ENCODE measurements at regions not wholly inside any gene's neighbourhood (a gene's known extent, or its start where the extent isn't known, plus 50 kb on each side); places are given as distances from the start of the nearest gene placed in this dataset.

DNA sequence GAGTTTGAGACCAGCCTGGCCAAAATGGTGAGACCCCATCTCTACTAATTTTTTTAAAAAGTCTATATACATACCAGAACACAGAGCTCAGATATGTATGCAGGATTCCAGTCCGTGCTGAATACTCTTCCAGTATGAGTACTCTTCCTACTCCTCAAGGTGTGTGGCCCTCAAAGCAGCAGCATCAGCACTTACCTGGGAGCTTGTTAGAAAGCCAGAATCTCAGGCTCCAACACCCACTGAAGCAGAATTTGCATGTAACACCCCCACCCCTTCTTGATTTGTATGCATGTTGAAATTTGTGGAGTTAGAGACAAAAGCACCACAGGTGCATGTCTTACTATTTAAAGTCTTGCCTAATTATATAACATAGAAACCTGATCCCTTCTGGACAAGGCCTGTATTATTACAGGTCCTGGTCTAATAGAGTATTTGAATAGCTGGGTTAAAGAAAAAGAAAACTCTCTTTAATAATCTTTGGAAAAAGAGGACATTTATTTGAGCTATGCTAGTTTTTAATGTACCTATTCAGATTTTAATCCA lies 50.3 kb upstream of the NFE2L2 start:
- peaks cover 3% of the 10 kb centered on the region for H3K9me3 Mint-ChIP-seq
- H3K36me3 Mint-ChIP-seq (ENCODE audit: low read depth), result peaks cover 6% of the 10 kb centered on the region
- ChIA-PET POLR2A (interaction anchor here (0.9 to 1.4 kb wide), 3 partner anchors 51 to 150 kb away, joined by 3 read pairs; no protein-coding TSS in a partner anchor), CTCF (interaction anchor here (0.9 to 2.7 kb wide), 7 partner anchors 8 to 150 kb away, joined by 3 to 24 read pairs (median 4); no protein-coding TSS in a partner anchor)
- H3K4me3 Mint-ChIP-seq, result no peak overlapping the region
- H3K4me1 Mint-ChIP-seq (ENCODE audit: low read depth), result peaks cover 13% of the 10 kb centered on the region
- TF ChIP-seq, protein P1, sequence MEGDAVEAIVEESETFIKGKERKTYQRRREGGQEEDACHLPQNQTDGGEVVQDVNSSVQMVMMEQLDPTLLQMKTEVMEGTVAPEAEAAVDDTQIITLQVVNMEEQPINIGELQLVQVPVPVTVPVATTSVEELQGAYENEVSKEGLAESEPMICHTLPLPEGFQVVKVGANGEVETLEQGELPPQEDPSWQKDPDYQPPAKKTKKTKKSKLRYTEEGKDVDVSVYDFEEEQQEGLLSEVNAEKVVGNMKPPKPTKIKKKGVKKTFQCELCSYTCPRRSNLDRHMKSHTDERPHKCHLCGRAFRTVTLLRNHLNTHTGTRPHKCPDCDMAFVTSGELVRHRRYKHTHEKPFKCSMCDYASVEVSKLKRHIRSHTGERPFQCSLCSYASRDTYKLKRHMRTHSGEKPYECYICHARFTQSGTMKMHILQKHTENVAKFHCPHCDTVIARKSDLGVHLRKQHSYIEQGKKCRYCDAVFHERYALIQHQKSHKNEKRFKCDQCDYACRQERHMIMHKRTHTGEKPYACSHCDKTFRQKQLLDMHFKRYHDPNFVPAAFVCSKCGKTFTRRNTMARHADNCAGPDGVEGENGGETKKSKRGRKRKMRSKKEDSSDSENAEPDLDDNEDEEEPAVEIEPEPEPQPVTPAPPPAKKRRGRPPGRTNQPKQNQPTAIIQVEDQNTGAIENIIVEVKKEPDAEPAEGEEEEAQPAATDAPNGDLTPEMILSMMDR (IDR thresholded peaks at IDR 0.05), result no peak
- no peak for ATAC-seq
- intact Hi-C loops (cut with micrococcal nuclease), result no loop called here
- no peak overlapping the region for H3K27ac Mint-ChIP-seq
- no peaks in the 10 kb centered on the region for H3K27me3 Mint-ChIP-seq
- no peak for DNase-seq

DNA sequence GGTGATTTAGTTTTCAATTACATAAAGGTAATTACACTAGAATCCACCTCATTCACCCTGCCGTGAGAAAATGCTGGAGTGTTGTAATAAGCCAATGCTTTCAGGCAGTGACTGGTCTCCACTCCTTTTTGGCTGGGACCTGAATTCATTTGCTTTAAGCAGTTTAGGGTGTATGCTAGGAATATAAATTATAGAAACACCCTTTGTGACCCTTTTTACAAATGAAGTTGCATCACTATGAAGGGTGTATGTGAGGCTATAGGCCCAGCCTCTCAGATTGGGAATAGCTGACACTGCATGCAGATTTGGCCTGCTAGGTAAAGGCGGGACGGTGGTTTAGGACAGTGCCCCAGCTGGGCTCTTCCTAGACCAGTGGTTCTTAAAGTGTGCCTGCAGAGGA lies 50.8 kb upstream of the NFE2L2 start:
- TF ChIP-seq, protein P1 (IDR thresholded peaks at IDR 0.05), result no peak
- H3K4me1 Mint-ChIP-seq (ENCODE audit: low read depth), result peaks cover 9% of the 10 kb centered on the region
- H3K27ac Mint-ChIP-seq, result no peak overlapping the region
- DNase-seq (no peak), ATAC-seq (no peak)
- ChIA-PET CTCF (interaction anchor here (0.9 to 2.7 kb wide), 5 partner anchors 9 to 151 kb away, joined by 3 to 24 read pairs (median 4); no protein-coding TSS in a partner anchor), POLR2A (interaction anchor here (0.9 to 1.4 kb wide), 3 partner anchors 52 to 151 kb away, joined by 3 read pairs; no protein-coding TSS in a partner anchor)
- intact Hi-C loops (cut with micrococcal nuclease), result no loop called here
- H3K36me3 Mint-ChIP-seq (ENCODE audit: low read depth), result peaks cover 6% of the 10 kb centered on the region
- peaks cover 3% of the 10 kb centered on the region for H3K9me3 Mint-ChIP-seq
- no peak overlapping the region for H3K4me3 Mint-ChIP-seq
- H3K27me3 Mint-ChIP-seq, result no peaks in the 10 kb centered on the region

DNA sequence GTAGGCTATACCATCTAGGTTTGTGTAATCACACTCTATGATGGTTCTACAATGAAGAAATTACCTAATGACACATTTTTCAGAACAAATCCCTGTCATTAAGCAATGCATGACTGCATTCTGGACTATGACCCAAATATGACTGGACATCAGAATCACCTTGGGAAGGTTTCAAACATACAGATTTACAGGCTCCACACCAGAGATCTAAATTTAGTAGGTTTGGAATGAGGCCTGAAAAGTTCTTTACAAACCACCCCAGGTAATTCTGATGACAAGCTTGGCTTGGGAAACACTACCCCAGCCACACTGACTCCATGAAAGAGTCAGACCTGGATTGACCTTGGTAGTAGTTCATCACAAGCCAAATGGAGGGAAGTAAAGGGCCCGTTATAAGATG lies 52.2 kb upstream of the NFE2L2 start:
- DNase-seq (no peak), ATAC-seq (no peak)
- CTCF ChIA-PET, result no interaction called here
- peaks cover 3% of the 10 kb centered on the region for H3K9me3 Mint-ChIP-seq
- H3K27ac Mint-ChIP-seq, result no peak overlapping the region
- POLR2A ChIA-PET, result no interaction called here
- H3K4me1 Mint-ChIP-seq (ENCODE audit: low read depth), result peaks cover 4% of the 10 kb centered on the region
- no peak overlapping the region for H3K4me3 Mint-ChIP-seq
- intact Hi-C loops (cut with micrococcal nuclease), result no loop called here
- H3K27me3 Mint-ChIP-seq, result no peaks in the 10 kb centered on the region
- TF ChIP-seq, protein P1 (IDR thresholded peaks at IDR 0.05), result no peak
- H3K36me3 Mint-ChIP-seq (ENCODE audit: low read depth), result peaks cover 5% of the 10 kb centered on the region

GRCh38 chr2:177317443-177317842 lies 52.9 kb upstream of the NFE2L2 start:
- peaks cover 5% of the 10 kb centered on the region for H3K36me3 Mint-ChIP-seq (ENCODE audit: low read depth)
- ATAC-seq (no peak), DNase-seq (no peak)
- H3K27me3 Mint-ChIP-seq, result no peaks in the 10 kb centered on the region
- POLR2A ChIA-PET, result no interaction called here
- H3K27ac Mint-ChIP-seq, result no peak overlapping the region
- TF ChIP-seq, protein P1 (IDR thresholded peaks at IDR 0.05), result no peak
- CTCF ChIA-PET, result no interaction called here
- H3K4me3 Mint-ChIP-seq, result no peak overlapping the region
- H3K4me1 Mint-ChIP-seq (ENCODE audit: low read depth), result peaks cover 2% of the 10 kb centered on the region
- H3K9me3 Mint-ChIP-seq, result no peaks in the 10 kb centered on the region
- intact Hi-C loops (cut with micrococcal nuclease), result no loop called here

DNA sequence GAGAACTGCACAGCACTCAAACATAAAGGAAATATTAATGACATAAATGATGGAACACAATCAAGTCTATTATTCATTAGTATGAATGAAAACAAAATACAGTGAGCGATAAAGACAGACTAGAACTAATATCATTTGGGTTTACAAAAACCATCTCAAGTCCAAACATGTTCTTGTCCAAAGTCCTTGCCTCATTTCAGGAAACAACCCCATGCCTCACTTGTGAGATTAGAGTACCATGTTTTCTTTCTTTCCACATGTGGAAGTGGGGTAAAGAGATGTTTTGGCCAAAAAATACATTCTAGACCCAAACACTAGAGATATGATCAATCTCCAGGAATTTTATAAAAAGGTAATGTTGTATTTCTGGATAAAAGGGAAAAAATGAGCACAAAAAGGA lies 53.3 kb upstream of the NFE2L2 start:
- TF ChIP-seq, protein P1 (IDR thresholded peaks at IDR 0.05), result no peak
- Mint-ChIP-seq H3K4me1 (ENCODE audit: low read depth) (peaks cover 2% of the 10 kb centered on the region), H3K9me3 (no peaks in the 10 kb centered on the region), H3K4me3 (no peak overlapping the region), H3K27ac (no peak overlapping the region), H3K36me3 (ENCODE audit: low read depth) (peaks cover 5% of the 10 kb centered on the region), H3K27me3 (no peaks in the 10 kb centered on the region)
- intact Hi-C loops (cut with micrococcal nuclease), result no loop called here
- DNase-seq (no peak), ATAC-seq (no peak)
- POLR2A ChIA-PET, result no interaction called here
- CTCF ChIA-PET, result no interaction called here
